HG02938 (cell line): ENCODE measurements at regions not wholly inside any gene's neighbourhood (a gene's known extent, or its start where the extent isn't known, plus 50 kb on each side); places are given as distances from the start of the nearest gene placed in this dataset.

Experiments used
- ATAC-seq: cut with Tn5 transposase; IDR thresholded peaks from one replicate; pipeline ENCODE4 v1.9.1; 2021; ENCODE audit warnings: mild to moderate bottlenecking, moderate library complexity; ENCODE audit not compliant: unreplicated experiment

- no peak for ATAC-seq
Observed at GRCh38 chr13:88068975-88069374, 397.8 kb downstream of the SLITRK5 start.

DNA sequence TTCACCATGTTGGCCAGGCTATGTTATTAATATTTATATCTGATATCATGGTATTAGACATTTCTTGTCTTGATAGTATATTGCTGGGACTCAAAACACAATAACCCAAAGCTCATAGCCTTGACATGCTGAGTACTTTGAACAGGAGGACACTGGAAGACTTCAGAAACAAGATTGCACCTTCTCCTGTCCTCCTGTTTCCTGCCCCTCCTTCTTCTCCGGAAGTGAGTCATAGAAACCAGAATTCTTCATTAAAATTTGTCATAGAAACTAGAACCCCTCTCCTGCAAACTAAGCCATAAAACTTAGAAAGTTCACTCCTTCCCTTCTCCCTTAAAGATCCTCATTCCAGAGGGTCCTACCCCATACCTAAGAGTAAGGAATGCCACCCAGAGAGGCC, 400.2 kb downstream of the SLITRK5 start:
- ATAC-seq, result no peak

- no peak for ATAC-seq
Observed at GRCh38 chr13:88074794-88075510, 403.8 kb downstream of the SLITRK5 start.

DNA sequence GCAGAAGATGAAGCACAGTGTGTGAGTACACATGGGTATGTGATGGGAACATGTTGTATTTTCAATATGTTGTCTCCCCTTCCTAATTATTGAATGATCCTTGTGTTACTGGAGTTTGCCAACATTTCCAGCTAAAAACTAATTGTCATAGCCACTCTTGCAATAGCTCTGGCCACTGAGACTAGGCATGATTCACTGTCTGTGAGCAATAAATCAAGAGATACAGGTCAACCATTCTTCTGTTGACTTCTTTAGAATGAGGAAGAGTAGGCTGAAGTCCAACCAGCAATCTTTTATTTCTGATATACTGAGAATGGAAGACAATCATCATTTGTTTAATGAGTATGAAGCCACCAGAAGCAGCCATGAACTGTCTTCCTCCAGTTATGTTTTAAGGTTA, 413.9 kb downstream of the SLITRK5 start:
- no peak for ATAC-seq

DNA sequence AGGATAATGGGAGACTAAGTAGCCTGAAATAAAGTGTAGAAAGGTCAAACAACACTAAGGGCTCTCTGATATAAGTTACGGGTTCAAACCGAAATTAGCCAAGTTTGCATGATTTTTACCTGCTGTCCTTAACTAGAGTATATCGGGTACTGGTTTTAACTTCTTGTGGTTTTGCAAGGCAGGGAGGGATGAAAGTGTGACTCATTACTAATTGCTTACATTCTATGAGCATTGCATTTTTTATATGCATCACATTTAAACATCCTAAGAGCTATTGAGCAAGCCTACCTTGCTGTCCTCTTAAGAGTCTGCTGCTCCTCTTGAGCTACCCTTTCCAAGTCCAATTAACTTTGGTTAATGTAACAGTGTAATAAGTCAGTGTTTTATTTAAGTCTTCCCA, 415.4 kb downstream of the SLITRK5 start:
- ATAC-seq, result no peak

DNA sequence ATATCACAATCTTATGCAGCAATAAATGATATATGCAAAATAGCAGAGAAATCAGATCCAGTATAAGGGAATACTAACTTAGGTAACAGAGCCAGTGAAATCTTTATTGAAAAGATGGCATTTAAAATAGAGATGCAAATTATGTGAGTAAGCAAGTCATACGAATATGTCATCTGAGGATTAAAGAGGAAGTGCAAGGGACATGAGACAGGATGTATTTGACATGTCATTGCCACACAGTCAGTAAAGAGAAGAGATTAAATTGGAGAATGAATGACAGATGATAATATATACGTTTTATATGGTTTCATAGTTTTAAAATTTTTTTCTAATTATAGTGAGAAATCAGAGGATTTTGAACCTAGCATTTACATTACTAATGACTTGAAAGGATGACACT, 426.4 kb downstream of the SLITRK5 start:
- no peak for ATAC-seq

DNA sequence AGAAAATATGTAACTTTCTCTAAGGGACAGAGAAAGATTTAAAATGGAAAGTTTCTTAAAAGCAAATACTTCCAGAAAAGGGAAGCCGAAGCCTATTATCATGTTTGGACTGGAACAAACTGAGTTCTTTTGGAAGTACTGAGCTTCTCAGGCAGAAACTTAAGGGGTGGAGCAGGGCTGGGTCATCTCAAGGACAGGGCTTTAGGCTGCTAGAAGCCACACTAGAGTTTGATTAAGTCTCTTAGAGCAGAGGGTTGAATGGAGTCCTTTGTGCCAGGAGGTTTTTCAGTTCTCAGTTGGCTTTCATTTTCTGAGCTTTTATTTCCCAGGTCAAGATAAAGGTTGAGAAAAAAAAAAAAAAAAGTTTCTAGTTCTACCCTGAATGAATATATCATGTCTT, 432.7 kb downstream of the SLITRK5 start:
- no peak for ATAC-seq

- ATAC-seq, result no peak
Observed at GRCh38 chr13:88104576-88104975, 433.4 kb downstream of the SLITRK5 start.

DNA sequence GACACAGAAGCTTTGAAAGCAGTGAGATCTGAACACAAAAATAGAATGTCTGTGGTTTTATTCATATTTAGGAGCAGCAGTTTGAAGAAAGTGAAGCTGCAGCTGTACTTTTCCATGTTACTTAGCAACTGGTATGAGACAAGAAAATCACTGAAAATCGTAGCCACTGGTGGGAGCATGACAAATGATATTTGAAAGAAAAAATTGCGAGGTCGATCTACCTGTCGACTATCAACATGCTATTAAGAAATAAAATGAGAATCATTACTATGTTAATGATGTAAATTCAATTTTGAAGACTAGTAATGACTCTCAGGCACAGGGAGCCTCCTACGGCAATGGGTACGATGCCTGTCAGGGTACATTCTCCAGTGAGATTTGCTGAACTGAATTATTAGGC, 436.4 kb downstream of the SLITRK5 start:
- no peak for ATAC-seq

GRCh38 chr13:88112526-88112925, 441.4 kb downstream of the SLITRK5 start:
- ATAC-seq, result no peak

DNA sequence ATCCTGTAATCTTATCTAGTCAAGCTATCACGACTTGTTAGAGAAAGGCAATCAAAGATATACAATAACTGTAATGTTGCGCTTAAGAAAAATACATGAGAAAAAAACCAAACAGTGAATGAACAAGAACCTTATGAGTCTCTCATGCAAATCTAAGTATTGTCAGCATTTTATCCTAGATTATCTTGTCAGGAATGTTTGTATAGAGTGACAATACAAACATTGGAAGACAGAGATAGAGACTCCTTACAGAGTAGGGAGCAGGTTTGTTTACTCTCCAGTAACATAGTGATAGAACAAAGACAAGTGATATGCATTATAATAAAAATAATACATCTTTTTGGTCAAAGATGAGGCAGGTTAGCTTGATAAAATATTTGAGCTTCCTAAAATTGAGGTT, 444.8 kb downstream of the SLITRK5 start:
- no peak for ATAC-seq

- no peak for ATAC-seq
Observed at GRCh38 chr13:88118952-88119351, 447.8 kb downstream of the SLITRK5 start.

- no peak for ATAC-seq
Observed at GRCh38 chr13:88124142-88124541, 453.0 kb downstream of the SLITRK5 start.

DNA sequence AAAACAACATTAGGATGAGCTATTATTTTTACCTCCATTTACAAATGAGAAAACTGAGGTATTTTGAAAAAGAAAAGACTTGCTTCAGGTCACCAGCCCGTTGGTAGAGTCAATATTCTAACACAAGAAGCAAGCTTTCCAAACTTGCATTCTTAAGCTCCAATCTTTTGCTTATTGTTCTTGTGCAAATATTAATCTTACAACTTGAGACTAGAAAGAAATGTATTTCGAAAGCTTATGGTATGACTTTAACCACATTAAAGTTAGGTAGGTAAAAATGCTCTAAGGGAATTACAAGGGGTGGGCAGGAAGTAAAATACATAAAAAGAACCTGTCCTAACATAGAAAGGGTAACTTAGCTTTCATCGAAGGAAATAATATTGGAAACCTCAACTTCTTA, 453.9 kb downstream of the SLITRK5 start:
- no peak for ATAC-seq

DNA sequence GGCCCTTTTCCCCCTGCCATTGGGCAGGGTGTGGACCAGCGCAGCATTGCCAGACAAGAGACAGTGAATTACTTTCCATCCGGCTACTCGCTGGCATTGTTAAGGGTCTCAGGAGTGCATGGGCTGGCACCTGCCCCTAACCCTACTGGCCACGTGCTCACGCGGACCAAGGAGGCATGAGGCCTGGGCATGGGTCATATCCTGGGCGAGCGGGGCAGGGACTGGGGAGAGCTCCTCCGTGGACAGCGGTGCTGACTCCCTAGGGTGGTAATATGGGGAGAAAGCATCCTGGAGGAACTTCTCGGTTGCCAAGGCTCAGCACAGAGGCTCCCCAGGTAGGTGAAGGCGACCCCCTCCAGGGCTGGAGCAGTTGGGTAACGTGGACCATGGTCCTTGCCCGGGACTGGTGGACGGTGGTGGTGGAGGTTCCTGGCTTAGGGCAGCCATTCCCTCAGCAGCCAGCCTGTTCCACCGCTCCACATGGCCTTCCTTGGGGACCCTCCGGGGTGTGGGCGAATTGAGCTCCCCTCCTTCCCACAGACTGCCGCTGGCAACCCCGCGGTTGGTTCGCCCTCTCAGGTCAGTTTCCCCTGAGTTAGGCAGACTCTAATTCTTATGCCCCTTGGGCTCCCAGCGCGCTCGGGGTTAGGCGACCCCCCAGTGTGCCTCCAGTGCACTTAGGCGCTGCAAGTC, 465.1 kb downstream of the SLITRK5 start:
- ATAC-seq, result no peak

- ATAC-seq, result no peak
Observed at GRCh38 chr13:88142653-88143052, 471.5 kb downstream of the SLITRK5 start.

GRCh38 chr13:88144580-88144979, 473.4 kb downstream of the SLITRK5 start:
- no peak for ATAC-seq

- no peak for ATAC-seq
Observed at GRCh38 chr13:88153353-88153752, 482.2 kb downstream of the SLITRK5 start.

- no peak for ATAC-seq
Observed at GRCh38 chr13:88154001-88154400, 482.8 kb downstream of the SLITRK5 start.

GRCh38 chr13:88162076-88162702, 491.0 kb downstream of the SLITRK5 start:
- no peak for ATAC-seq

DNA sequence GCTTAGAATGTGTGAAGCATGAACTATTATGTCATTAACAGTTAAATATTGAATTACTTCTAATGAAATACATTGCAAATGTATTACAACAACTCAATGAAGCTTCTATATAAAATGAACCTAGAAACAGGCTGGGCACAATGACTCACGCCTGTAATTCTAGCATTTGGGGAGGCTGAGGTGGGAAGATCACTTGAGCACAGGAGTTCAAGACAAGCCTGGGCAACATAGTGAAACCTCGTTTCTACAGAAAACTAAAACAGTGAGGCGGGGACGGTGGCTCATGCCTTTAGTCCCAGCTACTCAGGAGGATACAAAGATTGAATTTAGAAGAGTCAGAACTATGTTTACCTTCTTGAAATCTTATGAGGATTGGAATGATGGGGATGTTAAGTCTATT, 505.1 kb downstream of the SLITRK5 start:
- no peak for ATAC-seq

DNA sequence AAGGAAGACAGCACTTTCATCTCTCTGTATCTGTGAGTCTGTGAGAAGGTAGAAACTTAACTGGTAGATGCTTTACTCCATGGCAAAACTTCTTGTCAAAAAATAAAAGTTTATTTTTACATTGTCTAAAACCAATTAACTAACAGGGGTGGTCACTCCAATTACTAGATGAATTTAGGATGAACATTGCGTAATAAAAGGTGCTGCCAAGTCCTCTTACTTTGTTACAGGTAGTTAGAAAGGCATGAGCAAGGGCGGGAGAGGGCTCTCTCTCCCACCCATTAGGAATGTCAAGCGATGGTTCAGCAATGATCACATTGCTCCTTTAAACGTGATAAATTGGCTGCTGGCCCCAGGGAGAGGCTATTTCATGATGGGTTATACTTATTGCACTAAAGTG, 512.3 kb downstream of the SLITRK5 start:
- no peak for ATAC-seq
